Astrocyte (in vitro differentiated cells and primary cell): ENCODE measurements at regions not wholly inside any gene's neighbourhood (a gene's known extent, or its start where the extent isn't known, plus 50 kb on each side); places are given as distances from the start of the nearest gene placed in this dataset.

Experiments used
- DNase-seq: peaks from one replicate; pipeline ENCODE4 v3.0.0-alpha.2; 2010; ENCODE audit warnings: low read depth
- FAIRE-seq: peaks from 2 replicates; lab custom pipeline; 2011; peaks lifted over from hg19 to GRCh38; lab: Jason Lieb, UNC
- H2AFZ ChIP-seq: 2 replicates; pipeline ENCODE4 v1.6.0; 2012; ENCODE audit warnings: low read depth, low read length, inconsistent platforms
- H3K27ac ChIP-seq: 2 replicates; pipeline ENCODE4 v1.5.1; 2011; ENCODE audit warnings: low read depth, low read length, inconsistent platforms
- H3K27me3 ChIP-seq: 2 replicates; pipeline ENCODE4 v1.6.0; 2011; ENCODE audit warnings: low read length, inconsistent platforms; ENCODE audit not compliant: insufficient read depth
- H3K36me3 ChIP-seq: 2 replicates; pipeline ENCODE4 v1.5.1; 2011; ENCODE audit warnings: low read length, inconsistent platforms; ENCODE audit not compliant: insufficient read depth
- H3K4me1 ChIP-seq: 2 replicates; pipeline ENCODE4 v1.5.1; 2011; ENCODE audit warnings: low read length, inconsistent platforms; ENCODE audit not compliant: insufficient read depth
- H3K4me2 ChIP-seq: 2 replicates; pipeline ENCODE4 v1.6.0; 2012; ENCODE audit warnings: low read length, inconsistent platforms
- H3K4me3 ChIP-seq: 2 replicates; pipeline ENCODE4 v1.5.1; 2011; ENCODE audit warnings: low read depth, mild to moderate bottlenecking, low read length, inconsistent platforms; ENCODE audit not compliant: insufficient read depth
- H3K79me2 ChIP-seq: 2 replicates; pipeline ENCODE4 v1.6.0; 2012; ENCODE audit warnings: mild to moderate bottlenecking, low read length, inconsistent platforms; ENCODE audit not compliant: insufficient read depth
- H3K9ac ChIP-seq: 2 replicates; pipeline ENCODE4 v1.6.0; 2012; ENCODE audit warnings: mild to moderate bottlenecking, low read length, inconsistent platforms
- H3K9me3 ChIP-seq: 2 replicates; pipeline ENCODE4 v1.5.1; 2012; ENCODE audit warnings: low read depth, mild to moderate bottlenecking, low read length, inconsistent platforms; ENCODE audit not compliant: insufficient read depth
- H4K20me1 ChIP-seq: 2 replicates; pipeline ENCODE4 v1.6.0; 2012; ENCODE audit warnings: low read length, inconsistent platforms; ENCODE audit not compliant: insufficient read depth
- H3K27ac Mint-ChIP-seq: one replicate; pipeline ENCODE4 v1.8.0; 2021; ENCODE audit warnings: mild to moderate bottlenecking, mixed read lengths; ENCODE audit not compliant: unreplicated experiment
- H3K27me3 Mint-ChIP-seq: one replicate; pipeline ENCODE4 v1.8.0; 2021; ENCODE audit warnings: low read depth, mixed read lengths; ENCODE audit not compliant: unreplicated experiment
- H3K36me3 Mint-ChIP-seq: one replicate; pipeline ENCODE4 v1.8.0; 2021; ENCODE audit warnings: low read depth, mixed read lengths; ENCODE audit not compliant: unreplicated experiment
- H3K4me1 Mint-ChIP-seq: one replicate; pipeline ENCODE4 v1.8.0; 2021; ENCODE audit warnings: low read depth, mixed read lengths; ENCODE audit not compliant: unreplicated experiment
- H3K4me3 Mint-ChIP-seq: one replicate; pipeline ENCODE4 v1.8.0; 2021; ENCODE audit warnings: mild to moderate bottlenecking, moderate library complexity, mixed read lengths; ENCODE audit not compliant: unreplicated experiment
- H3K9me3 Mint-ChIP-seq: one replicate; pipeline ENCODE4 v1.8.0; 2021; ENCODE audit warnings: mild to moderate bottlenecking, mixed read lengths; ENCODE audit not compliant: unreplicated experiment
- CTCF ChIP-seq: IDR thresholded peaks from 2 replicates; pipeline ENCODE4 v1.5.1; 2011; ENCODE audit warnings: low read depth, mild to moderate bottlenecking, inconsistent platforms, low read length, moderate library complexity; ENCODE audit not compliant: insufficient read depth
- EZH2 ChIP-seq: IDR thresholded peaks from 2 replicates; pipeline ENCODE4 v1.6.1; 2012; ENCODE audit warnings: mild to moderate bottlenecking, low read length, inconsistent platforms; ENCODE audit not compliant: insufficient read depth

- H3K27me3 Mint-ChIP-seq, result peaks cover 3% of the 10 kb centered on the region
- H3K27ac ChIP-seq, result no peak overlapping the region
- no peak overlapping the region for H3K4me3 Mint-ChIP-seq
- no peaks in the 10 kb centered on the region for H3K9me3 ChIP-seq
- H3K36me3 ChIP-seq, result no peaks in the 10 kb centered on the region
- no peaks in the 10 kb centered on the region for H4K20me1 ChIP-seq
- H2AFZ ChIP-seq, result no peak overlapping the region
- no peaks in the 10 kb centered on the region for H3K36me3 Mint-ChIP-seq
- H3K9me3 Mint-ChIP-seq, result peaks cover 3% of the 10 kb centered on the region
- H3K9ac ChIP-seq, result no peak overlapping the region
- no peaks in the 10 kb centered on the region for H3K79me2 ChIP-seq
- H3K27me3 ChIP-seq, result no peaks in the 10 kb centered on the region
- no peaks in the 10 kb centered on the region for H3K4me1 ChIP-seq
- no peak for TF ChIP-seq EZH2
- H3K4me3 ChIP-seq, result no peak overlapping the region
- H3K4me1 Mint-ChIP-seq, result no peaks in the 10 kb centered on the region
- no peak for FAIRE-seq
- no peak for DNase-seq
- no peak overlapping the region for H3K4me2 ChIP-seq
- no peak overlapping the region for H3K27ac Mint-ChIP-seq
These were observed 92.8 kb upstream of the TPP2 start for GRCh38 chr13:102504002-102504401.

- Mint-ChIP-seq H3K36me3 (no peaks in the 10 kb centered on the region), H3K4me3 (no peak overlapping the region), H3K4me1 (no peaks in the 10 kb centered on the region), H3K9me3 (peaks cover 6% of the 10 kb centered on the region), H3K27me3 (peaks cover 4% of the 10 kb centered on the region), H3K27ac (no peak overlapping the region)
- Histone ChIP-seq H3K9ac (no peak overlapping the region), H3K36me3 (no peaks in the 10 kb centered on the region), H3K4me1 (no peaks in the 10 kb centered on the region), H3K27ac (no peak overlapping the region), H3K4me2 (no peak overlapping the region), H2AFZ (no peak overlapping the region), H3K9me3 (no peaks in the 10 kb centered on the region), H3K79me2 (no peaks in the 10 kb centered on the region), H4K20me1 (no peaks in the 10 kb centered on the region), H3K27me3 (no peaks in the 10 kb centered on the region), H3K4me3 (no peak overlapping the region)
- no peak for FAIRE-seq
- TF ChIP-seq CTCF (no peak), EZH2 (no peak)
- DNase-seq, result no peak
These were observed 93.8 kb upstream of the FGF14 start for GRCh38 chr13:102495663-102496062.

GRCh38 chr13:102487330-102487729, 85.5 kb upstream of the FGF14 start:
- Histone ChIP-seq H4K20me1 (no peaks in the 10 kb centered on the region), H3K27ac (no peak overlapping the region), H3K4me2 (no peak overlapping the region), H3K9ac (no peak overlapping the region), H3K27me3 (no peaks in the 10 kb centered on the region), H3K4me3 (no peak overlapping the region), H2AFZ (no peak overlapping the region), H3K4me1 (no peaks in the 10 kb centered on the region), H3K36me3 (no peaks in the 10 kb centered on the region), H3K79me2 (no peaks in the 10 kb centered on the region), H3K9me3 (no peaks in the 10 kb centered on the region)
- Mint-ChIP-seq H3K4me3 (no peak overlapping the region), H3K27me3 (peaks cover 6% of the 10 kb centered on the region), H3K27ac (no peak overlapping the region), H3K9me3 (no peaks in the 10 kb centered on the region), H3K36me3 (no peaks in the 10 kb centered on the region), H3K4me1 (no peaks in the 10 kb centered on the region)
- FAIRE-seq, result no peak
- no peak for DNase-seq
- no peak for TF ChIP-seq EZH2
- no peak for TF ChIP-seq CTCF
